OCI-LY3 (cell line): ENCODE measurements at regions not wholly inside any gene's neighbourhood (a gene's known extent, or its start where the extent isn't known, plus 50 kb on each side); places are given as distances from the start of the nearest gene placed in this dataset.

Experiments used
- EZH2phosphoT487 ChIP-seq: fragments of 200-600 bp; shearing (Covaris generic); IDR thresholded peaks from 2 replicates; pipeline ENCODE4 v1.6.1; 2018; ENCODE audit warnings: antibody characterized with exemption, mixed run types, low read depth
- TF ChIP-seq, protein P1 (sequence below): fragments of 200-600, 300-600 bp; sonication (generic); IDR thresholded peaks from 2 replicates; pipeline ENCODE4 v1.5.1; 2014; ENCODE audit warnings: antibody characterized with exemption, low read length, low read depth

DNA sequence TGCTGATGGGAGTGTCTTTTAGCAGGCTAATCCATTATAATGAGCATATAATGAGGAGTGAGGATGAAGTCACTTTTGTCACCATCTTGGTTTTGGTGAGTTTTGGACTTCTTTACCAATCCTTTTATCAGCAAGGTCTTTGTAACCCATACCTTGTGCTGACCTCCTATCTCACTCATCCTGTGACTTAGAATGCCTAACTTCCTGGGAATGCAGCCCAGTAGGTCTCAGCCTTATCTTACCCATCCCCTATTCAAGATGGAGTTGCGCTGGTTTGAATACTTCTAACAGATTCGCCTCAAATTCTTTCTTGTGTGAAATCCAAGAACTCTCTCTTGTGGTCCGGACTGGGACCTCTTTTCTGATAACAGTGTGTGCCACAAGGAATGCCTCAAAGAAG lies 253.1 kb upstream of the CACNA2D1 start:
- TF ChIP-seq, protein P1, sequence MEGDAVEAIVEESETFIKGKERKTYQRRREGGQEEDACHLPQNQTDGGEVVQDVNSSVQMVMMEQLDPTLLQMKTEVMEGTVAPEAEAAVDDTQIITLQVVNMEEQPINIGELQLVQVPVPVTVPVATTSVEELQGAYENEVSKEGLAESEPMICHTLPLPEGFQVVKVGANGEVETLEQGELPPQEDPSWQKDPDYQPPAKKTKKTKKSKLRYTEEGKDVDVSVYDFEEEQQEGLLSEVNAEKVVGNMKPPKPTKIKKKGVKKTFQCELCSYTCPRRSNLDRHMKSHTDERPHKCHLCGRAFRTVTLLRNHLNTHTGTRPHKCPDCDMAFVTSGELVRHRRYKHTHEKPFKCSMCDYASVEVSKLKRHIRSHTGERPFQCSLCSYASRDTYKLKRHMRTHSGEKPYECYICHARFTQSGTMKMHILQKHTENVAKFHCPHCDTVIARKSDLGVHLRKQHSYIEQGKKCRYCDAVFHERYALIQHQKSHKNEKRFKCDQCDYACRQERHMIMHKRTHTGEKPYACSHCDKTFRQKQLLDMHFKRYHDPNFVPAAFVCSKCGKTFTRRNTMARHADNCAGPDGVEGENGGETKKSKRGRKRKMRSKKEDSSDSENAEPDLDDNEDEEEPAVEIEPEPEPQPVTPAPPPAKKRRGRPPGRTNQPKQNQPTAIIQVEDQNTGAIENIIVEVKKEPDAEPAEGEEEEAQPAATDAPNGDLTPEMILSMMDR, result no peak
- TF ChIP-seq EZH2phosphoT487, result no peak
